HEK293T (cell line): ENCODE measurements at regions not wholly inside any gene's neighbourhood (a gene's known extent, or its start where the extent isn't known, plus 50 kb on each side); places are given as distances from the start of the nearest gene placed in this dataset.

Source experiments
- CTCF ChIA-PET: fragments of 350-600 bp; formaldehyde crosslinking; extraction: SDS; loops from one replicate; lab custom pipeline; 2021; ENCODE audit warnings: antibody characterized with exemption, inconsistent platforms; lab: Yijun Ruan, JAX
- POLR2A ChIA-PET: fragments of 350-600 bp; formaldehyde crosslinking; extraction: SDS; loops from one replicate; lab custom pipeline; 2020; ENCODE audit warnings: antibody characterized with exemption, inconsistent platforms; lab: Yijun Ruan, JAX
- DNase-seq: peaks from one replicate; pipeline ENCODE4 v3.0.0; 2012; ENCODE audit warnings: mixed read lengths; ENCODE audit errors: extremely low spot score
- ARNT ChIP-seq: fragments of 450-650 bp; IDR thresholded peaks from 2 replicates; pipeline ENCODE4 v1.6.1; 2017; ENCODE audit warnings: mild to moderate bottlenecking
- BHLHE40 ChIP-seq: fragments of 450-650 bp; IDR thresholded peaks from 2 replicates; pipeline ENCODE4 v1.6.1; 2016; ENCODE audit warnings: mild to moderate bottlenecking, moderate library complexity, borderline replicate concordance
- CTBP1 ChIP-seq: fragments of 450-650 bp; IDR thresholded peaks from 2 replicates; pipeline ENCODE4 v1.6.1; 2016; ENCODE audit warnings: borderline replicate concordance
- ELF4 ChIP-seq: fragments of 450-650 bp; IDR thresholded peaks from 2 replicates; pipeline ENCODE4 v1.6.1; 2017; ENCODE audit warnings: antibody characterized with exemption
- FOXA1 ChIP-seq: fragments of 450-650 bp; IDR thresholded peaks from 2 replicates; pipeline ENCODE4 v1.6.1; 2016; ENCODE audit warnings: mild to moderate bottlenecking
- FOXK2 ChIP-seq: fragments of 450-650 bp; IDR thresholded peaks from 2 replicates; pipeline ENCODE4 v1.6.1; 2016; ENCODE audit warnings: mild to moderate bottlenecking
- FOXM1 ChIP-seq: fragments of 450-650 bp; IDR thresholded peaks from 2 replicates; pipeline ENCODE4 v1.6.1; 2017; ENCODE audit warnings: mild to moderate bottlenecking, borderline replicate concordance
- HDGF ChIP-seq: fragments of 450-650 bp; IDR thresholded peaks from 2 replicates; pipeline ENCODE4 v1.6.1; 2017; ENCODE audit warnings: antibody characterized with exemption, borderline replicate concordance
- L3MBTL2 ChIP-seq: fragments of 450-650 bp; conservative IDR thresholded peaks from 2 replicates; pipeline ENCODE4 v1.6.1; 2016; ENCODE audit warnings: mild to moderate bottlenecking
- LEF1 ChIP-seq: fragments of 450-650 bp; IDR thresholded peaks from 2 replicates; pipeline ENCODE4 v1.6.1; 2017; ENCODE audit warnings: mild to moderate bottlenecking, borderline replicate concordance
- NFRKB ChIP-seq: fragments of 450-650 bp; IDR thresholded peaks from 2 replicates; pipeline ENCODE4 v1.6.1; 2016; ENCODE audit warnings: mild to moderate bottlenecking, moderate library complexity
- SP1 ChIP-seq: fragments of 450-650 bp; IDR thresholded peaks from 2 replicates; pipeline ENCODE4 v1.6.1; 2017
- SUZ12 ChIP-seq: fragments of 450-650 bp; IDR thresholded peaks from 2 replicates; pipeline ENCODE4 v1.6.1; 2016; ENCODE audit warnings: mild to moderate bottlenecking
- TARDBP ChIP-seq: fragments of 450-650 bp; IDR thresholded peaks from 2 replicates; pipeline ENCODE4 v1.6.1; 2016
- ZNF384 ChIP-seq: fragments of 450-650 bp; IDR thresholded peaks from 2 replicates; pipeline ENCODE4 v1.6.1; 2016
- TF ChIP-seq, protein P1 (sequence below): fragments of 450-650 bp; IDR thresholded peaks from 2 replicates; pipeline ENCODE4 v1.6.1; 2016

DNA sequence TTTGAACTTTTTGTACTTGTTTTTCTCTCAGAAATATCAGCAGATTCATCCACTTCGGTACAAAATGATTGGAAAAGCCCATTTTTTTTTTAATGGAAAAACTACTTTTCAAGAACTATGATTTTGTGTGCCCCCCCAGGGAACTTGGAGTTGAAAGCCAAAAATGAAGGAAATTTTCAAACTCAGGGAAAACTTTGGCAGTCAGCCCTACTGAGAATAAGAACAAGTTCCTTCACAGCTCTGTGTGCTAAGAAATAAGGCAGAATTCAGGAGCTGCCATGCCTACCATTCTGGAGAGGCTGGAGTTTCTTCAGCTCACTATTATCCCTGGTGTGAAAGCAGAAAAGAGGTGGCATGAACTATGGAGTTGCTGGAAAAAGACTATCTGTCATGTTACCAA, 226.0 kb upstream of the SLC35G4 start:
- ChIA-PET CTCF (no interaction called here), POLR2A (no interaction called here)
- no peak for TF ChIP-seq SUZ12
- TF ChIP-seq, protein P1, sequence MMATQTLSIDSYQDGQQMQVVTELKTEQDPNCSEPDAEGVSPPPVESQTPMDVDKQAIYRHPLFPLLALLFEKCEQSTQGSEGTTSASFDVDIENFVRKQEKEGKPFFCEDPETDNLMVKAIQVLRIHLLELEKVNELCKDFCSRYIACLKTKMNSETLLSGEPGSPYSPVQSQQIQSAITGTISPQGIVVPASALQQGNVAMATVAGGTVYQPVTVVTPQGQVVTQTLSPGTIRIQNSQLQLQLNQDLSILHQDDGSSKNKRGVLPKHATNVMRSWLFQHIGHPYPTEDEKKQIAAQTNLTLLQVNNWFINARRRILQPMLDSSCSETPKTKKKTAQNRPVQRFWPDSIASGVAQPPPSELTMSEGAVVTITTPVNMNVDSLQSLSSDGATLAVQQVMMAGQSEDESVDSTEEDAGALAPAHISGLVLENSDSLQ: no peak
- TF ChIP-seq HDGF: no peak
- no peak for TF ChIP-seq ELF4
- TF ChIP-seq CTBP1: no peak
- no peak for TF ChIP-seq FOXK2
- no peak for TF ChIP-seq FOXA1
- no peak for TF ChIP-seq LEF1
- no peak for TF ChIP-seq ARNT
- DNase-seq: no peak

DNA sequence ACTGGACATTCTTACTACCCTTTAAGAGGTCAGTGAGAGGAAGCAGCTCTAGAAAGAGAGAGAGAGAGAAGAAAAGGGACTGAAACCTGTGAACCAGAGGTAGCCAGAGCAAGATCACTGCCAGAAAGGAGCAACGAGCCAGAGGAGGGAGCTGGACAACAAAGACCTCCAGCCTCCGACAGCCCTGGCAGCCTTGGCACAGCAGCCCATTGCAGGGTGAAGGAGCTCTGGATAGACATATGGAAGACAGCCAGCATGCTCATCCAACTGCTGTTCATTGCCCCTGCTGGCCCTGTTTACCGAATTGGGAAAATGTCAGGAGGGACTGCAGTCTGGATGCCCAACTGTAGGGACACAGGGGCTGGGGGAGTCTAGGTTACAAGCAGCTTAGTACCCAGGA, 228.4 kb upstream of the SLC35G4 start:
- DNase-seq: no peak
- POLR2A ChIA-PET: no interaction called here
- TF ChIP-seq TARDBP (no peak), FOXA1 (no peak)
- TF ChIP-seq, protein P1: no peak
- CTCF ChIA-PET: no interaction called here

DNA sequence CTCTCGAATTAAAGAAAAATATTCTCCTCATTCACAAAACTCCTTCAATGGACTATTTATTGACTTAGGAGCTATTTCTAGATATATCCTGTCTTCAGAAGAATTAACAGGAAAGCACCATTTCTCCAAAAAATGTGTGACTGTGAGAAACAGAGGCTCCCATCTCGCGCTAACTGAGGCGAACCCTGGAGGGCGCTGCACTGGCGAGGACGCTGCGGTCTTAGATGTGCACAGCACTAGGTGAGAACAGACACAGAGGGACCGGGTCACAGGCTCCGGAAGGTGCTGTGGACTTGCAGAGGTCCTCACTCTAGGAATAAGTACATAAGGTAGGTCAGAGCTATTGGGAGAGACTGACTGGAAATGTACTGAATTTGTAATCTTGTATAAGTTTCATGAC, 229.7 kb upstream of the SLC35G4 start:
- ChIA-PET POLR2A (no interaction called here), CTCF (no interaction called here)
- DNase-seq: no peak
- TF ChIP-seq NFRKB (no peak), ARNT (no peak), LEF1 (no peak), FOXA1 (no peak), HDGF (no peak), TARDBP (no peak), ZNF384 (no peak), FOXK2 (no peak), BHLHE40 (no peak), ELF4 (no peak), FOXM1 (no peak), CTBP1 (no peak), SP1 (no peak), L3MBTL2 (no peak)
- TF ChIP-seq, protein P1: no peak

DNA sequence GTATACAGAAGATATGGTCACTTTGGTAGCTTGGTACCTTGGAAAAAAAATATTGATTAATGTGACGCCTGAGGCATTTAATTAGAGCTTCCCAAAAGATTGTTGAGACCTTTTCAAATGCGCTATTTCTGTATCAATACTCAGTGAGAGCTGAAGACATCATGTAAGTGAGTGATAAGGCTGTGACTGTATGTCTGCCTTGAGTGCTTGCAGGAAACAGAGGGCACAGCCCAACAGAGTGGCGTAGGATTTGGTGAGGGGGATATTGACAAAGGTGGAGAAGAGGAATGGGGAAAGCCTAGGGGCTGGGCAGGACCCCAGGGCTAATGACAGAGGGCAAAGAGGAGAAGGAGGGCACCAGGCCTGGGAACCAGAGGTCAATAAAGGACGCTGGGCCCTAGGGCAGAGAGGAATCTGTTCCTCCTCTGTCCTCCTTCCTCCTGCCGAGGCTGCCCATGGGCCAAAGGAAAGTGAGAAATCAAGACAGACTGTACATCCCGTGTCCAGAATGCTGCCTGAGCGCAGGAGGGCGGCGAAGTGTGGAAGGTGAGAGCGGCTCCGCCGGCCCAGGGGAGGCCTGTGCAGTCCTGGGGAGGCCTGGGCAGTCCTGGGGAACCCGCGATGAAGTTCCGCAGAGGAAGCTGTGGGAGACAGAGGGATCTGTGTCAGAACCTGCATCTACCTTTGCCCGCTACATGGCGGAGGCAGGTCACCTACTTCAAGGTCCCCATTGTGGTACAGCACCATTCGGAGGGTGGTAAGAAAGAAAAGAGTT, 228.6 kb upstream of the PIEZO2 start:
- ChIA-PET POLR2A (no interaction called here), CTCF (no interaction called here)
- TF ChIP-seq, protein P1: no peak
- TF ChIP-seq HDGF: no peak
- no peak for TF ChIP-seq CTBP1
- no peak for TF ChIP-seq ELF4
- no peak for TF ChIP-seq NFRKB
- no peak for TF ChIP-seq BHLHE40
- TF ChIP-seq L3MBTL2: no peak
- no peak for TF ChIP-seq FOXK2
- TF ChIP-seq ARNT: no peak
- TF ChIP-seq FOXM1: no peak
- no peak for TF ChIP-seq LEF1
- no peak for TF ChIP-seq FOXA1
- DNase-seq: no peak

DNA sequence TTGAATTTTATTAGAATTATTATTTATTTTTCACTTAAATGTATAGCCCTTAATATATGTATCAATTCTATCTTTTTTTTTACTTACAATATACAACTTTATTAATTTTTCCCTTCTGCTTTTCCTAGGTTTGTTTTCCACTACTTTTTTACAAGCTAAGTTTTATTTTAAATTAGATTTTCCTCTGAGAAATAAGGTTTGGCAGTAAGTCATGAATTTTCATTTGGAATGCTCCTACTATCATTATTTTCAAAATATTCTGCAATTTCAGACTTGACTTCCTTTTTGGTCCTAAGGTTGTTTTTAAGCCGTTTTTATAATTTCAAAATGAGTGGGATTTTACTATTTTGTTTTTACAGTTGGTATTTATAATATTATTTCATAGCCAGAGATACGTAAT, 222.8 kb upstream of the PIEZO2 start:
- no peak for DNase-seq
- ChIA-PET CTCF (no interaction called here), POLR2A (no interaction called here)
- TF ChIP-seq L3MBTL2 (no peak), ARNT (no peak), TARDBP (no peak), SP1 (no peak), ELF4 (no peak), BHLHE40 (no peak), FOXK2 (no peak), SUZ12 (no peak), HDGF (no peak), ZNF384 (no peak), CTBP1 (no peak), LEF1 (no peak), NFRKB (no peak)
- TF ChIP-seq, protein P1: no peak
